ENCODE measurements at regions not wholly inside any gene's neighbourhood (a gene's known extent, or its start where the extent isn't known, plus 50 kb on each side); places are given as distances from the start of the nearest gene placed in this dataset.
A peak's percentile ranks its signal among the peaks of the same experiment; 100 is the strongest.
"Not testable (repeated sequence)": the region's sequence is repeated elsewhere in the genome, so short reads cannot be mapped to it uniquely, and the experiment has no call there.

- POLR2A ChIA-PET; H3K4me1 ChIP-seq (ENCODE audit: control insufficient read depth, insufficient read depth, low read length); H3K27ac ChIP-seq (ENCODE audit: extremely low read depth, low read depth, low read length); H3K9me3 ChIP-seq (ENCODE audit: control insufficient read depth, insufficient read depth, low read depth, low read length); H3K4me3 ChIP-seq (ENCODE audit: low read depth, low read length); H3K36me3 ChIP-seq (ENCODE audit: control insufficient read depth in 2 of 2, insufficient read depth in 1 of 2, low read length in 2 of 2): not testable (repeated sequence)
- TF ChIP-seq ZNF280D (tag by site-specific recombination; IDR thresholded peaks at IDR 0.05) = peak; percentile 94
- CTCF ChIA-PET = interaction anchor here (0.6 to 0.7 kb wide), 2 partner anchors 285 to 585 kb away, joined by 3 read pairs; no protein-coding TSS in a partner anchor
Measured at GRCh38 chr3:159409711-159410110, 578.9 kb upstream of the IL12A start.

- Histone ChIP-seq H3K4me3 (ENCODE audit: low read depth, low read length) (no peak overlapping the region), H3K9me3 (ENCODE audit: control insufficient read depth, insufficient read depth, low read depth, low read length) (no peaks in the 10 kb centered on the region), H3K4me1 (ENCODE audit: control insufficient read depth, insufficient read depth, low read length) (peaks cover 7% of the 10 kb centered on the region), H3K36me3 (ENCODE audit: control insufficient read depth in 2 of 2, insufficient read depth in 1 of 2, low read length in 2 of 2) (no peaks in the 10 kb centered on the region), H3K27ac (ENCODE audit: extremely low read depth, low read depth, low read length) (no peak overlapping the region)
- ChIA-PET CTCF (no interaction called here), POLR2A (no interaction called here)
- TF ChIP-seq, protein P1, sequence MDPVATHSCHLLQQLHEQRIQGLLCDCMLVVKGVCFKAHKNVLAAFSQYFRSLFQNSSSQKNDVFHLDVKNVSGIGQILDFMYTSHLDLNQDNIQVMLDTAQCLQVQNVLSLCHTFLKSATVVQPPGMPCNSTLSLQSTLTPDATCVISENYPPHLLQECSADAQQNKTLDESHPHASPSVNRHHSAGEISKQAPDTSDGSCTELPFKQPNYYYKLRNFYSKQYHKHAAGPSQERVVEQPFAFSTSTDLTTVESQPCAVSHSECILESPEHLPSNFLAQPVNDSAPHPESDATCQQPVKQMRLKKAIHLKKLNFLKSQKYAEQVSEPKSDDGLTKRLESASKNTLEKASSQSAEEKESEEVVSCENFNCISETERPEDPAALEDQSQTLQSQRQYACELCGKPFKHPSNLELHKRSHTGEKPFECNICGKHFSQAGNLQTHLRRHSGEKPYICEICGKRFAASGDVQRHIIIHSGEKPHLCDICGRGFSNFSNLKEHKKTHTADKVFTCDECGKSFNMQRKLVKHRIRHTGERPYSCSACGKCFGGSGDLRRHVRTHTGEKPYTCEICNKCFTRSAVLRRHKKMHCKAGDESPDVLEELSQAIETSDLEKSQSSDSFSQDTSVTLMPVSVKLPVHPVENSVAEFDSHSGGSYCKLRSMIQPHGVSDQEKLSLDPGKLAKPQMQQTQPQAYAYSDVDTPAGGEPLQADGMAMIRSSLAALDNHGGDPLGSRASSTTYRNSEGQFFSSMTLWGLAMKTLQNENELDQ (tag by site-specific recombination; IDR thresholded peaks at IDR 0.05; ENCODE audit: low read depth) = no peak
- no peak for TF ChIP-seq ZNF112 (tag by site-specific recombination; IDR thresholded peaks at IDR 0.05)
- no peak for TF ChIP-seq ZNF354C (tag by site-specific recombination; IDR thresholded peaks at IDR 0.05; ENCODE audit: borderline replicate concordance, low read depth)
- TF ChIP-seq KLF1 (tag by site-specific recombination; IDR thresholded peaks at IDR 0.05) = no peak
- TF ChIP-seq, protein P2, sequence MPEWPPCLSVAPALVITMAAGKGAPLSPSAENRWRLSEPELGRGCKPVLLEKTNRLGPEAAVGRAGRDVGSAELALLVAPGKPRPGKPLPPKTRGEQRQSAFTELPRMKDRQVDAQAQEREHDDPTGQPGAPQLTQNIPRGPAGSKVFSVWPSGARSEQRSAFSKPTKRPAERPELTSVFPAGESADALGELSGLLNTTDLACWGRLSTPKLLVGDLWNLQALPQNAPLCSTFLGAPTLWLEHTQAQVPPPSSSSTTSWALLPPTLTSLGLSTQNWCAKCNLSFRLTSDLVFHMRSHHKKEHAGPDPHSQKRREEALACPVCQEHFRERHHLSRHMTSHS (tag by site-specific recombination; IDR thresholded peaks at IDR 0.05) = no peak
- no peak for TF ChIP-seq ZNF19 (tag by site-specific recombination; IDR thresholded peaks at IDR 0.05; ENCODE audit: low read depth)
- TF ChIP-seq ZNF202 (tag by site-specific recombination; IDR thresholded peaks at IDR 0.05; ENCODE audit: borderline replicate concordance) = no peak
- TF ChIP-seq, protein P3, sequence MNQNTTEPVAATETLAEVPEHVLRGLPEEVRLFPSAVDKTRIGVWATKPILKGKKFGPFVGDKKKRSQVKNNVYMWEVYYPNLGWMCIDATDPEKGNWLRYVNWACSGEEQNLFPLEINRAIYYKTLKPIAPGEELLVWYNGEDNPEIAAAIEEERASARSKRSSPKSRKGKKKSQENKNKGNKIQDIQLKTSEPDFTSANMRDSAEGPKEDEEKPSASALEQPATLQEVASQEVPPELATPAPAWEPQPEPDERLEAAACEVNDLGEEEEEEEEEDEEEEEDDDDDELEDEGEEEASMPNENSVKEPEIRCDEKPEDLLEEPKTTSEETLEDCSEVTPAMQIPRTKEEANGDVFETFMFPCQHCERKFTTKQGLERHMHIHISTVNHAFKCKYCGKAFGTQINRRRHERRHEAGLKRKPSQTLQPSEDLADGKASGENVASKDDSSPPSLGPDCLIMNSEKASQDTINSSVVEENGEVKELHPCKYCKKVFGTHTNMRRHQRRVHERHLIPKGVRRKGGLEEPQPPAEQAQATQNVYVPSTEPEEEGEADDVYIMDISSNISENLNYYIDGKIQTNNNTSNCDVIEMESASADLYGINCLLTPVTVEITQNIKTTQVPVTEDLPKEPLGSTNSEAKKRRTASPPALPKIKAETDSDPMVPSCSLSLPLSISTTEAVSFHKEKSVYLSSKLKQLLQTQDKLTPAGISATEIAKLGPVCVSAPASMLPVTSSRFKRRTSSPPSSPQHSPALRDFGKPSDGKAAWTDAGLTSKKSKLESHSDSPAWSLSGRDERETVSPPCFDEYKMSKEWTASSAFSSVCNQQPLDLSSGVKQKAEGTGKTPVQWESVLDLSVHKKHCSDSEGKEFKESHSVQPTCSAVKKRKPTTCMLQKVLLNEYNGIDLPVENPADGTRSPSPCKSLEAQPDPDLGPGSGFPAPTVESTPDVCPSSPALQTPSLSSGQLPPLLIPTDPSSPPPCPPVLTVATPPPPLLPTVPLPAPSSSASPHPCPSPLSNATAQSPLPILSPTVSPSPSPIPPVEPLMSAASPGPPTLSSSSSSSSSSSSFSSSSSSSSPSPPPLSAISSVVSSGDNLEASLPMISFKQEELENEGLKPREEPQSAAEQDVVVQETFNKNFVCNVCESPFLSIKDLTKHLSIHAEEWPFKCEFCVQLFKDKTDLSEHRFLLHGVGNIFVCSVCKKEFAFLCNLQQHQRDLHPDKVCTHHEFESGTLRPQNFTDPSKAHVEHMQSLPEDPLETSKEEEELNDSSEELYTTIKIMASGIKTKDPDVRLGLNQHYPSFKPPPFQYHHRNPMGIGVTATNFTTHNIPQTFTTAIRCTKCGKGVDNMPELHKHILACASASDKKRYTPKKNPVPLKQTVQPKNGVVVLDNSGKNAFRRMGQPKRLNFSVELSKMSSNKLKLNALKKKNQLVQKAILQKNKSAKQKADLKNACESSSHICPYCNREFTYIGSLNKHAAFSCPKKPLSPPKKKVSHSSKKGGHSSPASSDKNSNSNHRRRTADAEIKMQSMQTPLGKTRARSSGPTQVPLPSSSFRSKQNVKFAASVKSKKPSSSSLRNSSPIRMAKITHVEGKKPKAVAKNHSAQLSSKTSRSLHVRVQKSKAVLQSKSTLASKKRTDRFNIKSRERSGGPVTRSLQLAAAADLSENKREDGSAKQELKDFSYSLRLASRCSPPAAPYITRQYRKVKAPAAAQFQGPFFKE (tag by site-specific recombination; IDR thresholded peaks at IDR 0.05; ENCODE audit: borderline replicate concordance) = no peak
- TF ChIP-seq ZNF155 (tag by site-specific recombination; IDR thresholded peaks at IDR 0.05) = no peak
- no peak for TF ChIP-seq ZNF324 (tag by site-specific recombination; IDR thresholded peaks at IDR 0.05)
Measured at GRCh38 chr3:159413319-159413718, 575.3 kb upstream of the IL12A start.

Data from HEK293 (cell line).